NCI-H510A treated with DMSO at 0.1 percent for 48 hours (cell line): ENCODE measurements at regions not wholly inside any gene's neighbourhood (a gene's known extent, or its start where the extent isn't known, plus 50 kb on each side); places are given as distances from the start of the nearest gene placed in this dataset.
"Not testable (repeated sequence)": the region's sequence is repeated elsewhere in the genome, so short reads cannot be mapped to it uniquely, and the experiment has no call there.

ENCODE experiments used
- DNase-seq: peaks from one replicate; lab custom pipeline; 2025; lab: John Stamatoyannopoulos, UW

- DNase-seq = not testable (repeated sequence)
These were observed 749.1 kb upstream of the DEFB115 start for GRCh38 chr20:30508382-30508781.

GRCh38 chr20:30511322-30512030, 746.0 kb upstream of the DEFB115 start:
- DNase-seq = no peak

- DNase-seq = no peak
These were observed 744.3 kb upstream of the DEFB115 start for GRCh38 chr20:30513050-30513628.

- DNase-seq = not testable (repeated sequence)
These were observed 741.5 kb upstream of the DEFB115 start for GRCh38 chr20:30515915-30516314.

GRCh38 chr20:30518906-30519305, 738.6 kb upstream of the DEFB115 start:
- not testable (repeated sequence) for DNase-seq

GRCh38 chr20:30521686-30522415, 735.6 kb upstream of the DEFB115 start:
- not testable (repeated sequence) for DNase-seq

GRCh38 chr20:30524155-30524554, 733.3 kb upstream of the DEFB115 start:
- DNase-seq = not testable (repeated sequence)

- DNase-seq = not testable (repeated sequence)
These were observed 732.7 kb upstream of the DEFB115 start for GRCh38 chr20:30524761-30525160.

GRCh38 chr20:30533653-30534052, 723.8 kb upstream of the DEFB115 start:
- not testable (repeated sequence) for DNase-seq

GRCh38 chr20:30537459-30537858, 720.0 kb upstream of the DEFB115 start:
- not testable (repeated sequence) for DNase-seq

GRCh38 chr20:30540330-30541069, 717.0 kb upstream of the DEFB115 start:
- not testable (repeated sequence) for DNase-seq

- not testable (repeated sequence) for DNase-seq
These were observed 706.2 kb upstream of the DEFB115 start for GRCh38 chr20:30551236-30551635.

- DNase-seq = not testable (repeated sequence)
These were observed 700.7 kb upstream of the DEFB115 start for GRCh38 chr20:30556797-30557196.

GRCh38 chr20:30565086-30565485, 692.4 kb upstream of the DEFB115 start:
- DNase-seq = not testable (repeated sequence)

GRCh38 chr20:30569867-30570266, 687.6 kb upstream of the DEFB115 start:
- DNase-seq = not testable (repeated sequence)

GRCh38 chr20:30570622-30571021, 686.8 kb upstream of the DEFB115 start:
- not testable (repeated sequence) for DNase-seq

GRCh38 chr20:30574337-30574736, 683.1 kb upstream of the DEFB115 start:
- not testable (repeated sequence) for DNase-seq

GRCh38 chr20:30579069-30579468, 678.4 kb upstream of the DEFB115 start:
- DNase-seq = not testable (repeated sequence)

- not testable (repeated sequence) for DNase-seq
These were observed 677.5 kb upstream of the DEFB115 start for GRCh38 chr20:30579824-30580438.

GRCh38 chr20:30581839-30582238, 675.6 kb upstream of the DEFB115 start:
- not testable (repeated sequence) for DNase-seq

GRCh38 chr20:30584403-30584802, 673.1 kb upstream of the DEFB115 start:
- not testable (repeated sequence) for DNase-seq
